ENCODE measurements at regions not wholly inside any gene's neighbourhood (a gene's known extent, or its start where the extent isn't known, plus 50 kb on each side); places are given as distances from the start of the nearest gene placed in this dataset.

DNA sequence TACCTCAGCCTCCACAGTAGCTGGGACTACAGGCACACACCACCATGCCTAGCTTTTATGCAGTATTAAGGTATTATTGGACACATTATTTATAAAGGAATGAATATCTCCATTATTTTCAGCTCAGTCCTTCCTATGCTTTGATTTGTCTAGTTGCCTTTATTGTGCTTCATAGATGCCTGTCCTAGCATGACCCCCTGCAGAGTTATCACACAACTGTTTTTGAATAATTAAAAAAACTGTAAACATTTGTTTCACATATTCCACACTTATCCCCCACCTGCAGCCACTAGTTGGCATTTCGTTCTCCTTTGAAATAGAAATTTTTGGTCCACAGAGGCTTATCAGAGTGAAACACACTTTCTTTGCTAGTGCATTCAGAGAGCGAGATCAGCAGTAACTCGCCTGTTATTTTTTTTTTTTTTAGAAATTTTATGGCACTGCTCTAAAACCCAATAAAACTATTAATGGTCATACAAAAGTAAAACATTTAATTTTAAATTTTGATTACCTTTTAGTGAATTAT, 151.8 kb upstream of the RASA1 start:
- TF ChIP-seq, protein P1, sequence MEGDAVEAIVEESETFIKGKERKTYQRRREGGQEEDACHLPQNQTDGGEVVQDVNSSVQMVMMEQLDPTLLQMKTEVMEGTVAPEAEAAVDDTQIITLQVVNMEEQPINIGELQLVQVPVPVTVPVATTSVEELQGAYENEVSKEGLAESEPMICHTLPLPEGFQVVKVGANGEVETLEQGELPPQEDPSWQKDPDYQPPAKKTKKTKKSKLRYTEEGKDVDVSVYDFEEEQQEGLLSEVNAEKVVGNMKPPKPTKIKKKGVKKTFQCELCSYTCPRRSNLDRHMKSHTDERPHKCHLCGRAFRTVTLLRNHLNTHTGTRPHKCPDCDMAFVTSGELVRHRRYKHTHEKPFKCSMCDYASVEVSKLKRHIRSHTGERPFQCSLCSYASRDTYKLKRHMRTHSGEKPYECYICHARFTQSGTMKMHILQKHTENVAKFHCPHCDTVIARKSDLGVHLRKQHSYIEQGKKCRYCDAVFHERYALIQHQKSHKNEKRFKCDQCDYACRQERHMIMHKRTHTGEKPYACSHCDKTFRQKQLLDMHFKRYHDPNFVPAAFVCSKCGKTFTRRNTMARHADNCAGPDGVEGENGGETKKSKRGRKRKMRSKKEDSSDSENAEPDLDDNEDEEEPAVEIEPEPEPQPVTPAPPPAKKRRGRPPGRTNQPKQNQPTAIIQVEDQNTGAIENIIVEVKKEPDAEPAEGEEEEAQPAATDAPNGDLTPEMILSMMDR (IDR thresholded peaks at IDR 0.05; ENCODE audit: insufficient read depth, low read length), result no peak
- no peak for TF ChIP-seq GABPA (IDR thresholded peaks at IDR 0.05; ENCODE audit: low read depth)
- no peak for TF ChIP-seq POLR2AphosphoS5 (IDR thresholded peaks at IDR 0.05; ENCODE audit: low read depth)
- TF ChIP-seq SPI1 (IDR thresholded peaks at IDR 0.05; ENCODE audit: borderline replicate concordance, low read depth), result no peak

Measured in HL-60 (cell line).